GM12875 (cell line): ENCODE measurements at regions not wholly inside any gene's neighbourhood (a gene's known extent, or its start where the extent isn't known, plus 50 kb on each side); places are given as distances from the start of the nearest gene placed in this dataset.

ENCODE experiments used
- H3K4me3 ChIP-seq: one replicate; pipeline ENCODE4 v1.5.1; 2011; ENCODE audit warnings: low read depth, low read length, control low read depth
- TF ChIP-seq, protein P1 (sequence below): IDR thresholded peaks from 2 replicates; pipeline ENCODE4 v1.5.1; 2011; ENCODE audit warnings: low read depth, mild to moderate bottlenecking, control low read depth, inconsistent platforms, low read length, moderate library complexity, borderline replicate concordance; ENCODE audit not compliant: insufficient read depth

GRCh38 chrX:84924624-84925023 is 79.1 kb upstream of the APOOL start:
- TF ChIP-seq, protein P1, sequence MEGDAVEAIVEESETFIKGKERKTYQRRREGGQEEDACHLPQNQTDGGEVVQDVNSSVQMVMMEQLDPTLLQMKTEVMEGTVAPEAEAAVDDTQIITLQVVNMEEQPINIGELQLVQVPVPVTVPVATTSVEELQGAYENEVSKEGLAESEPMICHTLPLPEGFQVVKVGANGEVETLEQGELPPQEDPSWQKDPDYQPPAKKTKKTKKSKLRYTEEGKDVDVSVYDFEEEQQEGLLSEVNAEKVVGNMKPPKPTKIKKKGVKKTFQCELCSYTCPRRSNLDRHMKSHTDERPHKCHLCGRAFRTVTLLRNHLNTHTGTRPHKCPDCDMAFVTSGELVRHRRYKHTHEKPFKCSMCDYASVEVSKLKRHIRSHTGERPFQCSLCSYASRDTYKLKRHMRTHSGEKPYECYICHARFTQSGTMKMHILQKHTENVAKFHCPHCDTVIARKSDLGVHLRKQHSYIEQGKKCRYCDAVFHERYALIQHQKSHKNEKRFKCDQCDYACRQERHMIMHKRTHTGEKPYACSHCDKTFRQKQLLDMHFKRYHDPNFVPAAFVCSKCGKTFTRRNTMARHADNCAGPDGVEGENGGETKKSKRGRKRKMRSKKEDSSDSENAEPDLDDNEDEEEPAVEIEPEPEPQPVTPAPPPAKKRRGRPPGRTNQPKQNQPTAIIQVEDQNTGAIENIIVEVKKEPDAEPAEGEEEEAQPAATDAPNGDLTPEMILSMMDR, result no peak
- H3K4me3 ChIP-seq, result no peak overlapping the region

GRCh38 chrX:84932814-84933213 is 70.9 kb upstream of the APOOL start:
- TF ChIP-seq, protein P1, result no peak
- H3K4me3 ChIP-seq, result no peak overlapping the region

DNA sequence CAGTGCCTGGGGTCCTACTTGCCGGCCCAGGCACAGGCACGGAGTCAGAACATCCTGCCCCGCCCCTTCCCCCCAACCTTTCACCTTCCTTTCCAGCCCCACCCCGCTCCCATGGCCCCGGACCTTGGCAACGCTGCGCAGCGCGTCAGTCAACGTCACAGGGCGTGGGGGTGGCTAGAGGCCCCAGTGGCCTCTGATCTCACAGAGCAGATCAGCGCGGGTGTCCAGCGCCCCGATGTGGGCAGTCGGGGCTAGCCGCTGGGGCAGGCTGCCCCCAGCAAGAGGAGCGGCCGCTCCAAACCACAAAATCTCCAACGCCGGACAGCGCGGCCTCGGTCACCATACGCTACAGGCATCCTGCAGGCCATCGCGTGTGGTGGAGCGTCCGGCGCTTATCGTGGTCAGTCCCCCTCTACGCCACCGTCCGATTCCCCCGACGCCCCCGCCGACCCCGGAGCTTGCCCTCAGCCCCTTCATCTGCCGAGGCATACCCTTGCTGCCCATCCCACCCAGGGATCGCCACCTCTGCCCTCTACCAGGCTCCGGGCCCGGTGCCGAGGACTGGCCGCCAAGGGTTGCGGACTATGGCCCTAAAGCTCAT is 69.6 kb upstream of the APOOL start:
- TF ChIP-seq, protein P1, result no peak
- H3K4me3 ChIP-seq, result no peak overlapping the region
